K562 (cell line): ENCODE measurements at regions not wholly inside any gene's neighbourhood (a gene's known extent, or its start where the extent isn't known, plus 50 kb on each side); places are given as distances from the start of the nearest gene placed in this dataset.

ENCODE experiments used
- CBX8 ChIP-seq: fragments of 200-600 bp; sonication (generic); IDR thresholded peaks from 2 replicates; pipeline ENCODE4 v1.6.1; 2012; ENCODE audit warnings: borderline replicate concordance, mixed run types, low read depth, mild to moderate bottlenecking, moderate library complexity, mixed read lengths, low read length, control low read depth, inconsistent platforms; ENCODE audit not compliant: poor library complexity, severe bottlenecking; ENCODE audit errors: extremely low read depth
- HIVEP1 ChIP-seq: fragments of 250-450 bp; sonication (Bioruptor Pico); IDR thresholded peaks from 2 replicates; pipeline ENCODE4 v1.4.0; 2020; ENCODE audit warnings: mild to moderate bottlenecking
- SLC30A9 ChIP-seq: fragments of 250-450 bp; sonication (Bioruptor Pico); IDR thresholded peaks from 2 replicates; pipeline ENCODE4 v1.8.0; 2022; ENCODE audit warnings: mild to moderate bottlenecking, moderate library complexity
- SMARCE1 ChIP-seq: fragments of 450-650 bp; IDR thresholded peaks from 2 replicates; pipeline ENCODE4 v1.7.1; 2016; ENCODE audit warnings: mild to moderate bottlenecking
- TAF9B ChIP-seq: fragments of 450-650 bp; IDR thresholded peaks from 2 replicates; pipeline ENCODE4 v1.6.1; 2018; ENCODE audit warnings: mild to moderate bottlenecking; ENCODE audit not compliant: partially characterized antibody
- ZKSCAN3 ChIP-seq: fragments of 250-450 bp; sonication (Bioruptor Pico); IDR thresholded peaks from 2 replicates; pipeline ENCODE4 v1.4.0; 2020
- TF ChIP-seq, protein P1 (sequence below): sonication (generic); formaldehyde crosslinking; IDR thresholded peaks from 2 replicates; pipeline ENCODE4 v1.8.0; 2023; ENCODE audit warnings: missing genetic modification reagents, mild to moderate bottlenecking, borderline replicate concordance
- TF ChIP-seq, protein P2 (sequence below): fragments of 200-800 bp; sonication (Bioruptor generic); IDR thresholded peaks from 2 replicates; pipeline ENCODE4 v1.6.1; 2017; ENCODE audit warnings: missing genetic modification characterization, missing compliant biosample characterization

DNA sequence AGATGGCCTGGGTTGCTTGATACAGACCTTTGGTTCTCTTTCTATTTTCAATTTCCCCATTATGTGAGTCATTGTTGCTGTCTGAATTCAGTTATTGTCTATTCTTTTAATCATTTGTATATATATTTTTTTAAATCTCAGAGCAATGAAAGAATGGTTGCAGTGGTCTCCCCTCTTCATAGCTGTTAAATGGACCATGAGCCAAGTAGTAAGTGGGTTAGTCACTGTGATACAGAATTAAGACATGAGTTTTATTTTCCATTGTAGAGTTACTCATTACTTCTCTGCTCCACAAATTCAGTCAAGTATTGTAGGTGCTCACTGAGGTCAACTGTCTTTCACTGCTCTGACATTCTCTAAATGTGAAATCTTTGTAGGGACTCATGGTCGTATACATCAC is 174.6 kb upstream of the GRAMD2B start (continued):
- TF ChIP-seq, protein P1, sequence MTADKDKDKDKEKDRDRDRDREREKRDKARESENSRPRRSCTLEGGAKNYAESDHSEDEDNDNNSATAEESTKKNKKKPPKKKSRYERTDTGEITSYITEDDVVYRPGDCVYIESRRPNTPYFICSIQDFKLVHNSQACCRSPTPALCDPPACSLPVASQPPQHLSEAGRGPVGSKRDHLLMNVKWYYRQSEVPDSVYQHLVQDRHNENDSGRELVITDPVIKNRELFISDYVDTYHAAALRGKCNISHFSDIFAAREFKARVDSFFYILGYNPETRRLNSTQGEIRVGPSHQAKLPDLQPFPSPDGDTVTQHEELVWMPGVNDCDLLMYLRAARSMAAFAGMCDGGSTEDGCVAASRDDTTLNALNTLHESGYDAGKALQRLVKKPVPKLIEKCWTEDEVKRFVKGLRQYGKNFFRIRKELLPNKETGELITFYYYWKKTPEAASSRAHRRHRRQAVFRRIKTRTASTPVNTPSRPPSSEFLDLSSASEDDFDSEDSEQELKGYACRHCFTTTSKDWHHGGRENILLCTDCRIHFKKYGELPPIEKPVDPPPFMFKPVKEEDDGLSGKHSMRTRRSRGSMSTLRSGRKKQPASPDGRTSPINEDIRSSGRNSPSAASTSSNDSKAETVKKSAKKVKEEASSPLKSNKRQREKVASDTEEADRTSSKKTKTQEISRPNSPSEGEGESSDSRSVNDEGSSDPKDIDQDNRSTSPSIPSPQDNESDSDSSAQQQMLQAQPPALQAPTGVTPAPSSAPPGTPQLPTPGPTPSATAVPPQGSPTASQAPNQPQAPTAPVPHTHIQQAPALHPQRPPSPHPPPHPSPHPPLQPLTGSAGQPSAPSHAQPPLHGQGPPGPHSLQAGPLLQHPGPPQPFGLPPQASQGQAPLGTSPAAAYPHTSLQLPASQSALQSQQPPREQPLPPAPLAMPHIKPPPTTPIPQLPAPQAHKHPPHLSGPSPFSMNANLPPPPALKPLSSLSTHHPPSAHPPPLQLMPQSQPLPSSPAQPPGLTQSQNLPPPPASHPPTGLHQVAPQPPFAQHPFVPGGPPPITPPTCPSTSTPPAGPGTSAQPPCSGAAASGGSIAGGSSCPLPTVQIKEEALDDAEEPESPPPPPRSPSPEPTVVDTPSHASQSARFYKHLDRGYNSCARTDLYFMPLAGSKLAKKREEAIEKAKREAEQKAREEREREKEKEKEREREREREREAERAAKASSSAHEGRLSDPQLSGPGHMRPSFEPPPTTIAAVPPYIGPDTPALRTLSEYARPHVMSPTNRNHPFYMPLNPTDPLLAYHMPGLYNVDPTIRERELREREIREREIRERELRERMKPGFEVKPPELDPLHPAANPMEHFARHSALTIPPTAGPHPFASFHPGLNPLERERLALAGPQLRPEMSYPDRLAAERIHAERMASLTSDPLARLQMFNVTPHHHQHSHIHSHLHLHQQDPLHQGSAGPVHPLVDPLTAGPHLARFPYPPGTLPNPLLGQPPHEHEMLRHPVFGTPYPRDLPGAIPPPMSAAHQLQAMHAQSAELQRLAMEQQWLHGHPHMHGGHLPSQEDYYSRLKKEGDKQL (CRISPR knock-in tag) = no peak
- TF ChIP-seq CBX8 (no peak), SMARCE1 (no peak), HIVEP1 (no peak), ZKSCAN3 (CRISPR knock-in tag) (no peak), TAF9B (no peak), SLC30A9 (no peak)
- TF ChIP-seq, protein P2, sequence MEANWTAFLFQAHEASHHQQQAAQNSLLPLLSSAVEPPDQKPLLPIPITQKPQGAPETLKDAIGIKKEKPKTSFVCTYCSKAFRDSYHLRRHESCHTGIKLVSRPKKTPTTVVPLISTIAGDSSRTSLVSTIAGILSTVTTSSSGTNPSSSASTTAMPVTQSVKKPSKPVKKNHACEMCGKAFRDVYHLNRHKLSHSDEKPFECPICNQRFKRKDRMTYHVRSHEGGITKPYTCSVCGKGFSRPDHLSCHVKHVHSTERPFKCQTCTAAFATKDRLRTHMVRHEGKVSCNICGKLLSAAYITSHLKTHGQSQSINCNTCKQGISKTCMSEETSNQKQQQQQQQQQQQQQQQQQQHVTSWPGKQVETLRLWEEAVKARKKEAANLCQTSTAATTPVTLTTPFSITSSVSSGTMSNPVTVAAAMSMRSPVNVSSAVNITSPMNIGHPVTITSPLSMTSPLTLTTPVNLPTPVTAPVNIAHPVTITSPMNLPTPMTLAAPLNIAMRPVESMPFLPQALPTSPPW = no peak
